H9 (cell line): ENCODE measurements at regions not wholly inside any gene's neighbourhood (a gene's known extent, or its start where the extent isn't known, plus 50 kb on each side); places are given as distances from the start of the nearest gene placed in this dataset.

Source experiments
- DNase-seq: peaks from one replicate; pipeline ENCODE4 v3.0.0-alpha.2; 2017
- H2AFZ ChIP-seq: one replicate; pipeline ENCODE4 v1.6.1; 2013; ENCODE audit warnings: mild to moderate bottlenecking, low read length, control low read depth, moderate library complexity
- H2AK5ac ChIP-seq: 2 replicates; pipeline ENCODE4 v1.6.1; 2013; ENCODE audit warnings: low read length, control low read depth, mixed read lengths; ENCODE audit not compliant: insufficient read length
- H2BK120ac ChIP-seq: one replicate; pipeline ENCODE4 v1.6.1; 2013; ENCODE audit warnings: low read depth, mild to moderate bottlenecking, low read length, control low read depth, inconsistent platforms; ENCODE audit not compliant: poor library complexity, severe bottlenecking
- H2BK12ac ChIP-seq: 2 replicates; pipeline ENCODE4 v1.6.1; 2013; ENCODE audit warnings: low read length, control low read depth, mixed read lengths, low read depth; ENCODE audit not compliant: insufficient read length
- H2BK15ac ChIP-seq: 2 replicates; pipeline ENCODE4 v1.6.1; 2013; ENCODE audit warnings: low read depth, low read length, control low read depth
- H2BK20ac ChIP-seq: one replicate; pipeline ENCODE4 v1.6.1; 2013; ENCODE audit warnings: low read depth, mild to moderate bottlenecking, low read length, control low read depth, inconsistent platforms; ENCODE audit not compliant: poor library complexity, severe bottlenecking
- H2BK5ac ChIP-seq: 2 replicates; pipeline ENCODE4 v1.6.1; 2013; ENCODE audit warnings: low read length, control low read depth, mixed read lengths; ENCODE audit not compliant: insufficient read length
- H3K14ac ChIP-seq: 2 replicates; pipeline ENCODE4 v1.6.1; 2013; ENCODE audit warnings: low read length, control low read depth; ENCODE audit not compliant: insufficient read depth
- H3K18ac ChIP-seq: 2 replicates; pipeline ENCODE4 v1.6.1; 2013; ENCODE audit warnings: low read depth, mild to moderate bottlenecking, mixed read lengths, low read length, control low read depth; ENCODE audit not compliant: insufficient read length
- H3K23ac ChIP-seq: 2 replicates; pipeline ENCODE4 v1.6.1; 2013; ENCODE audit warnings: low read length, control low read depth, mixed read lengths, low read depth; ENCODE audit not compliant: insufficient read length
- H3K23me2 ChIP-seq: 2 replicates; pipeline ENCODE4 v1.6.1; 2013; ENCODE audit warnings: low read depth, mild to moderate bottlenecking, mixed read lengths, low read length, control low read depth; ENCODE audit not compliant: insufficient read length, poor library complexity, severe bottlenecking
- H3K27ac ChIP-seq: 2 replicates; pipeline ENCODE4 v1.5.1; 2013; ENCODE audit warnings: low read length, control low read depth, mixed read lengths, low read depth; ENCODE audit not compliant: insufficient read length
- H3K27me3 ChIP-seq: 2 replicates; pipeline ENCODE4 v1.6.1; 2013; ENCODE audit warnings: low read length, control low read depth, inconsistent platforms; ENCODE audit not compliant: insufficient read depth
- H3K4ac ChIP-seq: 2 replicates; pipeline ENCODE4 v1.6.1; 2013; ENCODE audit warnings: low read depth, mild to moderate bottlenecking, control low read depth, inconsistent platforms, low read length, moderate library complexity
- H3K4me1 ChIP-seq: 2 replicates; pipeline ENCODE4 v1.6.1; 2013; ENCODE audit warnings: low read length, control low read depth, inconsistent platforms; ENCODE audit not compliant: insufficient read depth
- H3K4me2 ChIP-seq: 2 replicates; pipeline ENCODE4 v1.6.1; 2013; ENCODE audit warnings: low read length, control low read depth, mixed read lengths; ENCODE audit not compliant: insufficient read length, insufficient read depth
- H3K56ac ChIP-seq: 2 replicates; pipeline ENCODE4 v1.6.1; 2013; ENCODE audit warnings: low read depth, mild to moderate bottlenecking, mixed read lengths, low read length, control low read depth; ENCODE audit not compliant: insufficient read length
- H3K79me1 ChIP-seq: 2 replicates; pipeline ENCODE4 v1.6.1; 2013; ENCODE audit warnings: low read depth, mild to moderate bottlenecking, moderate library complexity, low read length, control low read depth, inconsistent platforms; ENCODE audit not compliant: insufficient read depth, poor library complexity, severe bottlenecking
- H3K79me2 ChIP-seq: 2 replicates; pipeline ENCODE4 v1.6.1; 2013; ENCODE audit warnings: low read length, control low read depth, inconsistent platforms; ENCODE audit not compliant: insufficient read depth
- H3K9ac ChIP-seq: 2 replicates; pipeline ENCODE4 v1.6.1; 2013; ENCODE audit warnings: low read length, control low read depth, mixed read lengths; ENCODE audit not compliant: insufficient read length; ENCODE audit errors: extremely low read depth
- H3K9me3 ChIP-seq: one replicate; pipeline ENCODE4 v1.6.1; 2013; ENCODE audit warnings: low read depth, low read length, inconsistent platforms; ENCODE audit not compliant: control insufficient read depth
- H3T11ph ChIP-seq: one replicate; pipeline ENCODE4 v1.6.1; 2013; ENCODE audit warnings: mild to moderate bottlenecking, low read length, control low read depth, inconsistent platforms
- H4K20me1 ChIP-seq: one replicate; pipeline ENCODE4 v1.6.1; 2013; ENCODE audit not compliant: control insufficient read depth, insufficient read length, insufficient read depth
- H4K5ac ChIP-seq: 2 replicates; pipeline ENCODE4 v1.6.1; 2013; ENCODE audit warnings: low read depth, mild to moderate bottlenecking, mixed read lengths, low read length, control low read depth; ENCODE audit not compliant: insufficient read length
- H4K8ac ChIP-seq: replicated peaks from 2 replicates; pipeline ENCODE4 v1.6.1; 2013; ENCODE audit warnings: low read length, control low read depth, mixed read lengths, low read depth; ENCODE audit not compliant: insufficient read length
- H4K91ac ChIP-seq: 2 replicates; pipeline ENCODE4 v1.6.1; 2013; ENCODE audit warnings: low read depth, mild to moderate bottlenecking, moderate library complexity, mixed read lengths, low read length, control low read depth; ENCODE audit not compliant: insufficient read length
- H3K27ac Mint-ChIP-seq, 3 experiments: 2 replicates in 2 of 3; 3 replicates in 1 of 3; pipeline ENCODE4 v1.8.0; 2020 to 2021; ENCODE audit warnings: mixed read lengths in 3 of 3, mild to moderate bottlenecking in 1 of 3, moderate library complexity in 1 of 3
- H3K27me3 Mint-ChIP-seq: 2 replicates; pipeline ENCODE4 v1.8.0; 2021; ENCODE audit warnings: low read depth, mild to moderate bottlenecking, moderate library complexity, mixed read lengths
- H3K36me3 Mint-ChIP-seq, 3 experiments: 2 replicates in 2 of 3; 3 replicates in 1 of 3; pipeline ENCODE4 v1.8.0; 2020 to 2021; ENCODE audit warnings: low read depth in 3 of 3, mixed read lengths in 3 of 3; ENCODE audit not compliant: insufficient read depth in 1 of 3
- H3K4me1 Mint-ChIP-seq, 2 experiments: 2 replicates each; pipeline ENCODE4 v1.8.0; 2020; ENCODE audit warnings: mixed read lengths in 2 of 2
- H3K4me3 Mint-ChIP-seq, 2 experiments: 2 replicates in 1 of 2; 3 replicates in 1 of 2; pipeline ENCODE4 v1.8.0; 2020 to 2021; ENCODE audit warnings: mild to moderate bottlenecking in 2 of 2, mixed read lengths in 2 of 2, moderate library complexity in 1 of 2
- H3K9me3 Mint-ChIP-seq, 2 experiments: 2 replicates in 1 of 2; 3 replicates in 1 of 2; pipeline ENCODE4 v1.8.0; 2020; ENCODE audit warnings: mild to moderate bottlenecking in 2 of 2, mixed read lengths in 2 of 2, moderate library complexity in 1 of 2
- CTCF ChIP-seq: fragments of 200-600 bp; sonication (generic); conservative IDR thresholded peaks from 3 replicates; pipeline ENCODE4 v1.8.0; 2021; ENCODE audit warnings: antibody characterized with exemption, mild to moderate bottlenecking
- WGBS: extraction: QIAGEN DNeasy Blood & Tissue Kit; methylation state at CpG from one replicate; pipeline ENCODE4 v1.1.7; 2013; ENCODE audit warnings: missing lambda C conversion rate, low lambda C conversion rate, mixed read lengths; ENCODE audit not compliant: insufficient read length; ENCODE audit errors: extremely low coverage; 5-methylcytosine and 5-hydroxymethylcytosine counted together

GRCh38 chr5:57386958-57387357 lies 95.7 kb downstream of the ACTBL2 start:
- H3K36me3 Mint-ChIP-seq, result no peaks in the 10 kb centered on the region
- H3K27ac Mint-ChIP-seq, result no peak overlapping the region
- Histone ChIP-seq H3K9me3 (no peaks in the 10 kb centered on the region), H3K4me1 (no peaks in the 10 kb centered on the region), H3K18ac (no peak overlapping the region), H2AK5ac (no peak overlapping the region), H3K9ac (no peak overlapping the region), H2BK120ac (no peak overlapping the region), H3K56ac (no peak overlapping the region), H2BK5ac (no peak overlapping the region), H3K27ac (no peak overlapping the region), H2BK15ac (no peak overlapping the region), H4K8ac (no peak overlapping the region), H3K4me2 (no peak overlapping the region), H4K91ac (no peak overlapping the region), H3K14ac (no peak overlapping the region), H2BK12ac (no peak overlapping the region), H4K20me1 (no peaks in the 10 kb centered on the region), H2BK20ac (no peak overlapping the region), H2AFZ (no peak overlapping the region), H3K4ac (no peak overlapping the region), H3K23ac (no peak overlapping the region), H3K79me2 (no peaks in the 10 kb centered on the region), H3K23me2 (no peaks in the 10 kb centered on the region), H3T11ph (no peak overlapping the region), H3K27me3 (no peaks in the 10 kb centered on the region), H3K79me1 (no peaks in the 10 kb centered on the region), H4K5ac (no peak overlapping the region)
- H3K27me3 Mint-ChIP-seq, result no peaks in the 10 kb centered on the region
- H3K4me1 Mint-ChIP-seq, result peaks cover 0 to 2% of the 10 kb centered on the region in 2 experiments; a peak in 2 of 4 replicates
- H3K4me3 Mint-ChIP-seq, result no peak overlapping the region
- H3K9me3 Mint-ChIP-seq, result no peaks in the 10 kb centered on the region
- WGBS, result no CpG with 5 or more reads among the region's 2 CpGs
- DNase-seq, result no peak
- no peak for TF ChIP-seq CTCF
